Upper lobe of left lung (tissue), 4 donors: ENCODE measurements at regions not wholly inside any gene's neighbourhood (a gene's known extent, or its start where the extent isn't known, plus 50 kb on each side); places are given as distances from the start of the nearest gene placed in this dataset.

Experiments
- CTCF ChIP-seq, 6 experiments: fragments of 450-650 bp in 4 of 6; fragments of 200-600 bp in 2 of 6; sonication (generic) in 2 of 6; IDR thresholded peaks; one replicate each; pipeline ENCODE4 v1.5.1; 2016 to 2019; ENCODE audit warnings: antibody characterized with exemption in 6 of 6
- POLR2A ChIP-seq, 4 donors: fragments of 450-650 bp; IDR thresholded peaks; one replicate each; pipeline ENCODE4 v1.5.1; 2016 to 2017; ENCODE audit warnings: antibody characterized with exemption in 4 of 4, mild to moderate bottlenecking in 2 of 4
- POLR2AphosphoS5 ChIP-seq, 2 donors: sonication (generic); formaldehyde crosslinking; IDR thresholded peaks; one replicate each; pipeline ENCODE4 v1.5.1; 2017; ENCODE audit warnings: antibody characterized with exemption in 2 of 2

GRCh38 chr13:61486496-61486895 is 70.8 kb upstream of the PCDH20 start:
- TF ChIP-seq CTCF (IDR thresholded peaks at IDR 0.05) = no peak
- no peak for TF ChIP-seq POLR2A (IDR thresholded peaks at IDR 0.05)
- no peak for TF ChIP-seq POLR2AphosphoS5 (IDR thresholded peaks at IDR 0.05)
